A549 (cell line): ENCODE measurements at regions not wholly inside any gene's neighbourhood (a gene's known extent, or its start where the extent isn't known, plus 50 kb on each side); places are given as distances from the start of the nearest gene placed in this dataset.

Source experiments
- ATAC-seq, 2 experiments: fragments of 200-7000 bp in 1 of 2; fragments of >200 bp in 1 of 2; cut with Nextera tagmentation in 1 of 2; cut with Tn5 transposase in 1 of 2; 3 replicates each; pipeline versions ENCODE4 v1.8.0 to v1.9.1; 2018 to 2020; ENCODE audit warnings: mild to moderate bottlenecking in 1 of 2, moderate library complexity in 1 of 2
- CTCF ChIA-PET: fragments of 300-600 bp; sonication (Branson Sonifier 250); formaldehyde crosslinking; extraction: SDS; loops from one replicate; lab custom pipeline; 2021; ENCODE audit warnings: antibody characterized with exemption, inconsistent platforms; lab: Yijun Ruan, JAX
- POLR2A ChIA-PET: fragments of 350-600 bp; formaldehyde crosslinking; extraction: SDS; loops from one replicate; lab custom pipeline; 2021; ENCODE audit warnings: antibody characterized with exemption, inconsistent platforms; lab: Yijun Ruan, JAX
- DNase-seq, 2 experiments: peaks; one replicate each; pipeline versions ENCODE4 v3.0.0 to v3.0.0-alpha.2; 2011 to 2016; ENCODE audit warnings: low read depth in 1 of 2, low spot score in 1 of 2
- FAIRE-seq: peaks from 2 replicates; lab custom pipeline; 2011; peaks lifted over from hg19 to GRCh38; lab: Jason Lieb, UNC
- H3K27ac ChIP-seq, 2 experiments: fragments of >200 bp; sonication (Bioruptor Twin); formaldehyde crosslinking; 3 replicates each; pipeline ENCODE4 v1.5.1; 2016 to 2017
- H3K4me1 ChIP-seq: fragments of >200 bp; sonication (Bioruptor Twin); formaldehyde crosslinking; 3 replicates; pipeline ENCODE4 v1.6.1; 2016
- H3K4me2 ChIP-seq: fragments of >200 bp; sonication (Bioruptor Twin); formaldehyde crosslinking; 3 replicates; pipeline ENCODE4 v1.6.1; 2016
- H3K4me3 ChIP-seq: fragments of >200 bp; sonication (Bioruptor Twin); formaldehyde crosslinking; 3 replicates; pipeline ENCODE4 v1.5.1; 2016
- H3K9me3 ChIP-seq: fragments of >200 bp; sonication (Bioruptor Twin); formaldehyde crosslinking; 3 replicates; pipeline ENCODE4 v1.6.1; 2016
- CEBPB ChIP-seq, 2 experiments: fragments of >200 bp in 1 of 2; sonication (Bioruptor Twin) in 1 of 2; formaldehyde crosslinking in 1 of 2; IDR thresholded peaks; 2 replicates each; pipeline ENCODE4 v1.6.1; 2012 to 2016
- EHF ChIP-seq: fragments of 250-450 bp; sonication (Bioruptor Pico); IDR thresholded peaks from 2 replicates; pipeline ENCODE4 v1.5.0; 2020; ENCODE audit warnings: mild to moderate bottlenecking
- ESRRA ChIP-seq: fragments of 150-350 bp; IDR thresholded peaks from 2 replicates; pipeline ENCODE4 v1.6.1; 2014; ENCODE audit warnings: mild to moderate bottlenecking, low read length, borderline replicate concordance
- FOSB ChIP-seq: fragments of 250-450 bp; sonication (Bioruptor Pico); IDR thresholded peaks from 2 replicates; pipeline ENCODE4 v1.5.0; 2020; ENCODE audit warnings: mild to moderate bottlenecking, moderate library complexity
- FOXS1 ChIP-seq: fragments of 250-450 bp; sonication (Bioruptor Pico); IDR thresholded peaks from 2 replicates; pipeline ENCODE4 v1.5.0; 2020; ENCODE audit warnings: mild to moderate bottlenecking, moderate library complexity
- HOXB5 ChIP-seq: fragments of 250-450 bp; sonication (Bioruptor Pico); IDR thresholded peaks from 2 replicates; pipeline ENCODE4 v1.5.0; 2020; ENCODE audit warnings: mild to moderate bottlenecking, moderate library complexity
- JUNB ChIP-seq: fragments of >200 bp; sonication (Bioruptor Twin); formaldehyde crosslinking; IDR thresholded peaks from 2 replicates; pipeline ENCODE4 v1.6.1; 2016
- KDM5A ChIP-seq: fragments of 200-600 bp; sonication (generic); IDR thresholded peaks from 2 replicates; pipeline ENCODE4 v1.6.1; 2016; ENCODE audit warnings: antibody characterized with exemption, mild to moderate bottlenecking
- MAZ ChIP-seq: fragments of 150-350 bp; IDR thresholded peaks from 2 replicates; pipeline ENCODE4 v1.6.1; 2014; ENCODE audit warnings: antibody characterized with exemption, low read depth, low read length, borderline replicate concordance
- MYC ChIP-seq: IDR thresholded peaks from 2 replicates; pipeline ENCODE4 v1.6.1; 2012; ENCODE audit warnings: mild to moderate bottlenecking, inconsistent platforms, low read length, improper control_type of control experiment, borderline replicate concordance
- NFE2L2 ChIP-seq: fragments of 150-350 bp; conservative IDR thresholded peaks from 2 replicates; pipeline ENCODE4 v1.6.1; 2014; ENCODE audit warnings: low read length
- PHF8 ChIP-seq: fragments of 200-600 bp; sonication (generic); IDR thresholded peaks from 2 replicates; pipeline ENCODE4 v1.6.1; 2016; ENCODE audit warnings: low read depth, mild to moderate bottlenecking, antibody characterized with exemption, moderate library complexity, borderline replicate concordance
- POLR2AphosphoS2 ChIP-seq: conservative IDR thresholded peaks from 2 replicates; pipeline ENCODE4 v1.6.1; 2012; ENCODE audit warnings: low read length, improper control_type of control experiment, inconsistent platforms
- RAD21 ChIP-seq, 2 experiments: fragments of >200 bp in 1 of 2; sonication (Bioruptor Twin) in 1 of 2; formaldehyde crosslinking in 1 of 2; IDR thresholded peaks in 1 of 2; conservative IDR thresholded peaks in 1 of 2; 2 replicates in 1 of 2; 3 replicates in 1 of 2; pipeline ENCODE4 v1.6.1; 2012 to 2018; ENCODE audit warnings: inconsistent platforms in 1 of 2
- RNF2 ChIP-seq: fragments of 200-600 bp; sonication (generic); IDR thresholded peaks from 2 replicates; pipeline ENCODE4 v1.6.1; 2016; ENCODE audit warnings: low read depth, mild to moderate bottlenecking, antibody characterized with exemption, moderate library complexity, borderline replicate concordance
- SREBF2 ChIP-seq: fragments of 450-650 bp; IDR thresholded peaks from 2 replicates; pipeline ENCODE4 v1.6.1; 2014; ENCODE audit warnings: mild to moderate bottlenecking, moderate library complexity
- TP53 ChIP-seq: fragments of 250-450 bp; sonication (Bioruptor Pico); IDR thresholded peaks from 2 replicates; pipeline ENCODE4 v1.5.0; 2021; ENCODE audit warnings: mild to moderate bottlenecking, moderate library complexity
- ZFP36 ChIP-seq: fragments of 450-650 bp; IDR thresholded peaks from 2 replicates; pipeline ENCODE4 v1.6.1; 2014; ENCODE audit warnings: borderline replicate concordance; ENCODE audit not compliant: partially characterized antibody
- ZSCAN20 ChIP-seq: fragments of 250-450 bp; sonication (Bioruptor Pico); IDR thresholded peaks from 2 replicates; pipeline ENCODE4 v1.8.0; 2022; ENCODE audit warnings: mild to moderate bottlenecking, moderate library complexity
- whole genome bisulfite sequencing: methylation state at CpG from one replicate; pipeline ENCODE4 v1.1.6; 2017; ENCODE audit errors: missing lambda C conversion rate; 5-methylcytosine and 5-hydroxymethylcytosine counted together
- TF ChIP-seq, protein P1 (sequence below): fragments of >200 bp; sonication (Bioruptor Twin); formaldehyde crosslinking; IDR thresholded peaks from 3 replicates; pipeline ENCODE4 v1.6.1; 2016
- TF ChIP-seq, protein P2 (sequence below): fragments of 450-650 bp; IDR thresholded peaks from 2 replicates; pipeline ENCODE4 v1.6.1; 2014; ENCODE audit warnings: antibody characterized with exemption
- TF ChIP-seq, protein P3 (sequence below): fragments of 250-450 bp; sonication (Bioruptor Pico); IDR thresholded peaks from 2 replicates; pipeline ENCODE4 v1.5.0; 2021; ENCODE audit warnings: mild to moderate bottlenecking, moderate library complexity, borderline replicate concordance
- TF ChIP-seq, protein P4 (sequence below): fragments of >200 bp; sonication (Bioruptor Twin); formaldehyde crosslinking; IDR thresholded peaks from 3 replicates; pipeline ENCODE4 v1.5.1; 2016
- TF ChIP-seq, protein P5 (sequence below): fragments of 150-350 bp; IDR thresholded peaks from 2 replicates; pipeline ENCODE4 v1.6.1; 2014; ENCODE audit warnings: low read depth, mild to moderate bottlenecking, low read length
- TF ChIP-seq, protein P6 (sequence below): fragments of >200 bp; sonication (Bioruptor Twin); formaldehyde crosslinking; IDR thresholded peaks from 2 replicates; pipeline ENCODE4 v1.6.1; 2016

DNA sequence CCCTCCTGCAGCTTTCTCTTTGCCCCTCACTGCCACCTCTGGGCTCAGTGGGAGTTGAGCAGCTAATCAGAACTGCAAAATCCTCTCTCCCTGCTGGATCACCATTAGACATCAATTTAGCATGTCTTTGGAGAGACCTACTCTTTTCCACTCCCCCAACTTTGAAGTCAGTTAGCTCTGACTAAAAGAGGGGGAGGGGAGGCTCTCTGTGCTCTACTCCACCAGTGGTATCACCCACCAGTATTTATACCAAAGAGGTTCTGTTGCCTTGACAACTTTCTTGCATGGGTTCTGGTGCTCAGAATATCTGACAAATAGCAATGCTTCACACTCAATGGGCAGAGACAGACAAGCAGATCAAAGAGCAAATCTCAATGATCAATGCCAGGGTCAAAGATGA is 146.2 kb upstream of the ROPN1 start (continued):
- TF ChIP-seq, protein P1, sequence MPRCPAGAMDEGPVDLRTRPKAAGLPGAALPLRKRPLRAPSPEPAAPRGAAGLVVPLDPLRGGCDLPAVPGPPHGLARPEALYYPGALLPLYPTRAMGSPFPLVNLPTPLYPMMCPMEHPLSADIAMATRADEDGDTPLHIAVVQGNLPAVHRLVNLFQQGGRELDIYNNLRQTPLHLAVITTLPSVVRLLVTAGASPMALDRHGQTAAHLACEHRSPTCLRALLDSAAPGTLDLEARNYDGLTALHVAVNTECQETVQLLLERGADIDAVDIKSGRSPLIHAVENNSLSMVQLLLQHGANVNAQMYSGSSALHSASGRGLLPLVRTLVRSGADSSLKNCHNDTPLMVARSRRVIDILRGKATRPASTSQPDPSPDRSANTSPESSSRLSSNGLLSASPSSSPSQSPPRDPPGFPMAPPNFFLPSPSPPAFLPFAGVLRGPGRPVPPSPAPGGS: no peak

DNA sequence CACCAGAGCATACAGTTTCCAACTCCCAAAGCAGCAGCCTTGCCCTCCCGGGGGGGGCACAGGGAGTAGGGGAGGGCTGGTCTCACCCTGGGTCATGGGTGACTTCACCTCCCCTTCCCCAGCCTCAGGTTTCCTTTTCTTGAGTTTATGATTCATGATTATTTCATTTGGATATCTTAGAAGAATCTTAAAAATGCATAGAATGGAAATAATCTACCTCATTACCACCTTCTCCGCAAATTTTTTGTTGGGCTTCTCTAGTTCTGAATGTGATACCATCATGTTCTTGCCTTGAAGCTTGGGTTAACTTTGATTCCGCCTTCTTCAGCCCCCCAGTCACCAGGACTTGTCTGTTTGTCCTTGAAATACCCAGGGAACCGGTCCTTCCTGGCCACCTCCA is 148.8 kb upstream of the ROPN1 start:
- Histone ChIP-seq H3K9me3 (no peaks in the 10 kb centered on the region), H3K4me2 (no peak overlapping the region), H3K4me1 (no peaks in the 10 kb centered on the region), H3K4me3 (no peak overlapping the region), H3K27ac (no peak overlapping the region)
- TF ChIP-seq FOSB (CRISPR knock-in tag) (no peak), POLR2AphosphoS2 (no peak), FOXS1 (no peak), RNF2 (no peak), PHF8 (no peak), KDM5A (no peak), NFE2L2 (no peak), MAZ (no peak), JUNB (no peak), RAD21 (conservative IDR thresholded peaks at IDR 0.05 in 1 of 2, IDR thresholded peaks at IDR 0.05 in 1 of 2) (no peak), ESRRA (no peak), ZFP36 (no peak)
- TF ChIP-seq, protein P1: no peak
- TF ChIP-seq, protein P2, sequence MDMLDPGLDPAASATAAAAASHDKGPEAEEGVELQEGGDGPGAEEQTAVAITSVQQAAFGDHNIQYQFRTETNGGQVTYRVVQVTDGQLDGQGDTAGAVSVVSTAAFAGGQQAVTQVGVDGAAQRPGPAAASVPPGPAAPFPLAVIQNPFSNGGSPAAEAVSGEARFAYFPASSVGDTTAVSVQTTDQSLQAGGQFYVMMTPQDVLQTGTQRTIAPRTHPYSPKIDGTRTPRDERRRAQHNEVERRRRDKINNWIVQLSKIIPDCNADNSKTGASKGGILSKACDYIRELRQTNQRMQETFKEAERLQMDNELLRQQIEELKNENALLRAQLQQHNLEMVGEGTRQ: no peak
- TF ChIP-seq, protein P3, sequence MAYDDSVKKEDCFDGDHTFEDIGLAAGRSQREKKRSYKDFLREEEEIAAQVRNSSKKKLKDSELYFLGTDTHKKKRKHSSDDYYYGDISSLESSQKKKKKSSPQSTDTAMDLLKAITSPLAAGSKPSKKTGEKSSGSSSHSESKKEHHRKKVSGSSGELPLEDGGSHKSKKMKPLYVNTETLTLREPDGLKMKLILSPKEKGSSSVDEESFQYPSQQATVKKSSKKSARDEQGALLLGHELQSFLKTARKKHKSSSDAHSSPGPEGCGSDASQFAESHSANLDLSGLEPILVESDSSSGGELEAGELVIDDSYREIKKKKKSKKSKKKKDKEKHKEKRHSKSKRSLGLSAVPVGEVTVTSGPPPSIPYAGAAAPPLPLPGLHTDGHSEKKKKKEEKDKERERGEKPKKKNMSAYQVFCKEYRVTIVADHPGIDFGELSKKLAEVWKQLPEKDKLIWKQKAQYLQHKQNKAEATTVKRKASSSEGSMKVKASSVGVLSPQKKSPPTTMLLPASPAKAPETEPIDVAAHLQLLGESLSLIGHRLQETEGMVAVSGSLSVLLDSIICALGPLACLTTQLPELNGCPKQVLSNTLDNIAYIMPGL (CRISPR knock-in tag): no peak
- TF ChIP-seq, protein P4, sequence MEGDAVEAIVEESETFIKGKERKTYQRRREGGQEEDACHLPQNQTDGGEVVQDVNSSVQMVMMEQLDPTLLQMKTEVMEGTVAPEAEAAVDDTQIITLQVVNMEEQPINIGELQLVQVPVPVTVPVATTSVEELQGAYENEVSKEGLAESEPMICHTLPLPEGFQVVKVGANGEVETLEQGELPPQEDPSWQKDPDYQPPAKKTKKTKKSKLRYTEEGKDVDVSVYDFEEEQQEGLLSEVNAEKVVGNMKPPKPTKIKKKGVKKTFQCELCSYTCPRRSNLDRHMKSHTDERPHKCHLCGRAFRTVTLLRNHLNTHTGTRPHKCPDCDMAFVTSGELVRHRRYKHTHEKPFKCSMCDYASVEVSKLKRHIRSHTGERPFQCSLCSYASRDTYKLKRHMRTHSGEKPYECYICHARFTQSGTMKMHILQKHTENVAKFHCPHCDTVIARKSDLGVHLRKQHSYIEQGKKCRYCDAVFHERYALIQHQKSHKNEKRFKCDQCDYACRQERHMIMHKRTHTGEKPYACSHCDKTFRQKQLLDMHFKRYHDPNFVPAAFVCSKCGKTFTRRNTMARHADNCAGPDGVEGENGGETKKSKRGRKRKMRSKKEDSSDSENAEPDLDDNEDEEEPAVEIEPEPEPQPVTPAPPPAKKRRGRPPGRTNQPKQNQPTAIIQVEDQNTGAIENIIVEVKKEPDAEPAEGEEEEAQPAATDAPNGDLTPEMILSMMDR: no peak
- DNase-seq (no peak), FAIRE-seq (no peak), ATAC-seq (no peak)
- ChIA-PET POLR2A (no interaction called here), CTCF (interaction anchor here (1.7 kb wide), 1 partner anchor 108 kb away, joined by 4 read pairs; the partner anchor contains the start of gene KALRN)
- 11% methylated on average over 4 of the region's 4 CpGs for WGBS

DNA sequence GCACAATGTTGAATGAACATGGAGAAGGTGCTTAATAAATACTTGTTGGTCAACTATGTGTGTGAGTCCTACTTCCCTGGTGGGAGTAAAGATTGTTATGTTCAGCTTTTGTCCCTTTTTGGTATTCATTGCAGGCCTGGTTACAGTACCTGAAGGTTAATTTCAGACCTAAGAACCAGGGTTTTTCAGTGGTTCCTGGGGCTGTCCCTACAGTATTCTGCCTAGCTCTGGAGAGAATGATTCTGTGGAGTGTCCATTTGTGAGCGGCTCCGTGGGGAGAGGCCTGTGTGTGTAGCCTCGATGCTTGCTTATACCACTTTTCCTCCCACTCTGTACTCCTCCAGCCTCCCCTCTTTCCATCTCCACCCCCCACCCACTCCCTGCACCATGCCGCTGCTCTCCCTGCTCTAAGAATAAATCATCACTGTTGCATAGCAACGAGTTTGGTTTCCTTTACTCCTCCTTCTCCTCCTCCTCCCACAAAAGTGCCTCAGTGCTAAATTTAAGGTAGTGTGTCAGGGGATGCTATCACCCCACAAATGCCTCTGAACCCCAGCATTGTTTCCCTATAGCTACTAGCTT is 150.6 kb upstream of the ROPN1 start:
- FAIRE-seq: no peak
- no peak overlapping the region for H3K4me3 ChIP-seq
- ChIA-PET CTCF (no interaction called here), POLR2A (no interaction called here)
- WGBS: 12% methylated on average over 5 of the region's 5 CpGs
- no peak for DNase-seq
- H3K9me3 ChIP-seq: no peaks in the 10 kb centered on the region
- H3K4me2 ChIP-seq: no peak overlapping the region
- ATAC-seq: no peak
- H3K4me1 ChIP-seq: no peaks in the 10 kb centered on the region
- no peak overlapping the region for H3K27ac ChIP-seq
- TF ChIP-seq HOXB5 (CRISPR knock-in tag) (no peak), ZSCAN20 (CRISPR knock-in tag) (no peak), CEBPB (IDR thresholded peaks at IDR 0.05) (no peak), TP53 (CRISPR knock-in tag) (no peak), EHF (CRISPR knock-in tag) (no peak), MAZ (no peak), SREBF2 (no peak), FOXS1 (no peak), RNF2 (no peak), MYC (no peak), RAD21 (conservative IDR thresholded peaks at IDR 0.05 in 1 of 2, IDR thresholded peaks at IDR 0.05 in 1 of 2) (no peak), POLR2AphosphoS2 (no peak)
- TF ChIP-seq, protein P5, sequence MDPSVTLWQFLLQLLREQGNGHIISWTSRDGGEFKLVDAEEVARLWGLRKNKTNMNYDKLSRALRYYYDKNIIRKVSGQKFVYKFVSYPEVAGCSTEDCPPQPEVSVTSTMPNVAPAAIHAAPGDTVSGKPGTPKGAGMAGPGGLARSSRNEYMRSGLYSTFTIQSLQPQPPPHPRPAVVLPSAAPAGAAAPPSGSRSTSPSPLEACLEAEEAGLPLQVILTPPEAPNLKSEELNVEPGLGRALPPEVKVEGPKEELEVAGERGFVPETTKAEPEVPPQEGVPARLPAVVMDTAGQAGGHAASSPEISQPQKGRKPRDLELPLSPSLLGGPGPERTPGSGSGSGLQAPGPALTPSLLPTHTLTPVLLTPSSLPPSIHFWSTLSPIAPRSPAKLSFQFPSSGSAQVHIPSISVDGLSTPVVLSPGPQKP: no peak
- TF ChIP-seq, protein P6, sequence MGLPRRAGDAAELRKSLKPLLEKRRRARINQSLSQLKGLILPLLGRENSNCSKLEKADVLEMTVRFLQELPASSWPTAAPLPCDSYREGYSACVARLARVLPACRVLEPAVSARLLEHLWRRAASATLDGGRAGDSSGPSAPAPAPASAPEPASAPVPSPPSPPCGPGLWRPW: no peak
